Hematopoietic multipotent progenitor cell treated with erythropoietin and hydrocortisone succinate and interleukin-3 and kit ligand, for 17 days (in vitro differentiated cells): ENCODE measurements at regions not wholly inside any gene's neighbourhood (a gene's known extent, or its start where the extent isn't known, plus 50 kb on each side); places are given as distances from the start of the nearest gene placed in this dataset.
"Not testable (repeated sequence)": the region's sequence is repeated elsewhere in the genome, so short reads cannot be mapped to it uniquely, and the experiment has no call there.

Experiments used
- DNase-seq: peaks from one replicate; pipeline ENCODE4 v3.0.0-alpha.2; 2015; ENCODE audit warnings: low spot score

- DNase-seq: no peak
Observed at GRCh38 chr3:102686792-102687191, 252.0 kb downstream of the ZPLD1 start.

- no peak for DNase-seq
Observed at GRCh38 chr3:102687851-102688555, 253.2 kb downstream of the ZPLD1 start.

- DNase-seq: no peak
Observed at GRCh38 chr3:102688556-102688930, 253.7 kb downstream of the ZPLD1 start.

DNA sequence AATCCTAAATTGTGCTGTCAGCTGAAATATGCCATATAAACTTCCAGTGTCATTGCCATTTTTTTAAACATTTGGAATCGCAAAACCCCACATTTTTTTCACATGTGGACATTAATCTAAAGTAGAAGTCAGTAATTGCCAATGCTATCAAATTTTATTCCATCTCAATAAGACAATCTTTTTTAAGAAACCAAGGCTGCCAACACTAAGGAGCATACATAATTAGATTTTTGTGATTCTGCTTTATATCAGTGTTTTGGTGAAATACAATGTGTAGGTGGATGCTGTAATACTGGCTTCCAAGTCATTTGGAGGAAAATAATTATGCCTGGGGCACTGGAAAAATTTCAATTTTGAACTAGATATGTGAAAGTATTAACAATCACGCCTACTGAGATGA, 256.7 kb downstream of the ZPLD1 start:
- no peak for DNase-seq

DNA sequence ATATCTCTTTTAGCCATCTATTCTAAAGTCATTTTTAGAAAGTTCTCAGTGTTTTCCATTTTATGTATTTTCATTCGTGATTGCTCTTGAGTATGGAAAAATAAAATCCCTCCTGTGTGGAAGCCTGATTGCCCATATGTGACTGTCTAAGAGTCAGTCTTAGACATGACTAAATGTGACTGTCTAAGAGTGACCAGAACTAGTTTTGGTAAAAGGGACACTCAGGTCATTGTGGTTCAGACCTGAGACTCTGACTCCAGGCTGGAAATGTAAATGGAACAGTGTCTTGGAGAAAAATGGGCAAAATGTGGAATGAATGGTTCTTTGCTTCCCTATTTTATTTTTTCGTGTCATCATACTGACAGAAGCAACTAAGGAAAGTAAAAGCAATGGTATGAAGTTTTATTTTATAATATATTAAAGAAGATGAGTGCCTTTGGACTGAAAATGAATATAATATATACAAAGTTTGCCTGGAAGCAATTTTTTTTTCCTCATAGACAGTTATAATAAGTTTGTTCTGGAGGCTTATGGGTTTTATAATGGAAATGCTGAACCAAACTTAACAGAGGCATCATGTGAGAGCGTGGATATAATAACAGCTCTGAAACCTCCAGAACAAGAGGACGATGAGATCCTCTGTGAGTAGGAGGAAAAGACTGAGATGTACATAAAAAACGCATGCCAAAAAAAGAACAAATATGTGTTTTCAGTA, 264.4 kb downstream of the ZPLD1 start:
- no peak for DNase-seq

GRCh38 chr3:102699819-102700140, 265.0 kb downstream of the ZPLD1 start:
- DNase-seq: no peak

DNA sequence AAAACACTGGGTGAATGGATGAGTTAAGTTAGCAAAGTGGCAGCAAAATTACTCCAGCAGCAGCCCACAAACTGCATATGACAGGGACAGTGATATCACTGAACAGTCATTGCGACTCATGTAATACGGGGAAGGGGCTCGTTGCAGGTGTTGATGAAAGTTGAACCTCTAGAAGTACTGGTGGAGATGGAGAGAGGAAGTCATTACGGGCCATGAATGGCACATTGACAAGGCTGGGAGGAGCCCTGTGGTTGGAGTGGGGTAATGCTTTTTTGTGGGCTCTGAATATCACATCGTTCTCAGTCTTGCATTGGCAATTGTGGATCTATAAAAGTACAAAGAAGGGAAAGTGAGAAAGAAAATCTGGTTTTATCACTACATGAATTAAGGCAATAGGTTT, 278.1 kb downstream of the ZPLD1 start:
- DNase-seq: no peak

- no peak for DNase-seq
Observed at GRCh38 chr3:102714567-102714966, 279.8 kb downstream of the ZPLD1 start.

DNA sequence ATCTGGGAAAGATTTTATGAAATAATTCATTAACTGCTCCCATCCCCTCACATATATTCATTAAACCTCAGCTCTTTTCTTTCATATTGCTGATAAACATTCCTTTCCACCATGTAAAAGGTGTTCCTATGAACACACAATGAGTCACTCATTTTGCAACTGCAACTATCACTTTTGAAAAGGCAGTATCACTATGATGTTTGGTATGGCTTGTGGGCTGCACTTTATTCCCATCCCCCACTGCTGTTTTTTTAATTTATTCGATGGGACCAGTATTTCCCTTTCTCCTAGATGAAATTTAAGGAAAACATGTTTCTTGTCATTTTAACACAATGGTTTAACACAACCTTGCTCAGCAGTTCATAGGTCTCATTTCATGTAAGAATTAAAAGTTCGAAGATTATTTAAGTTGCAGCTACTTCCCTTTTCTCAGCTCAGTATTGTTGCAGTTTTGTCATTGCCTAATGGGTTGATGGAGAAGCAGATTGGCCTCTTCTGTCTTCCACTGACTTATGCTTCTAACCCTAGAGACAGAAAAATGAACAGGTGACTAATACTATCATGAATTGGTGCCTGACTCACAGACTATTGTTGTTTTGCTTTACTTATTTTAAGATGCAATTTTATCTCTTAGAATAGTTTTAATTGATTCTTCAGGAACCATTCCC, 280.3 kb downstream of the ZPLD1 start:
- no peak for DNase-seq

DNA sequence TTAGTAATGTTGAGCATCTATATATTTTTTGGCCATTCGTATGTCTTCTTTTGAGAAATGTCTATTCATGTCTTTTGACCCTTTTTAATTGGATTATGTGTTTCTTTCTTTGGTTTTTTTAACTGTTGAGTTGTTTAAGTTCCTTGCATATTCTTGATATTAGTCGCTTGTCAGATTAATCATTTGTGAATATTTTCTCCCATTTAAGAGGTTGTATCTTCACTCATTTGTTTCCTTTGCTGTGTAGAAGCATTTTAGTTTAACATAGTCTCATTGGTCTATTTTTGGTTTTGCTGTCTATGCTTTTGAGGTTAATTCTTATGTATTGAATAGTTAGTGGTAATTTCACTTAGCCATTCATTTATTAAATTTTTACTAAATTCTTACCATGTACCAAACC, 283.8 kb downstream of the ZPLD1 start:
- no peak for DNase-seq

DNA sequence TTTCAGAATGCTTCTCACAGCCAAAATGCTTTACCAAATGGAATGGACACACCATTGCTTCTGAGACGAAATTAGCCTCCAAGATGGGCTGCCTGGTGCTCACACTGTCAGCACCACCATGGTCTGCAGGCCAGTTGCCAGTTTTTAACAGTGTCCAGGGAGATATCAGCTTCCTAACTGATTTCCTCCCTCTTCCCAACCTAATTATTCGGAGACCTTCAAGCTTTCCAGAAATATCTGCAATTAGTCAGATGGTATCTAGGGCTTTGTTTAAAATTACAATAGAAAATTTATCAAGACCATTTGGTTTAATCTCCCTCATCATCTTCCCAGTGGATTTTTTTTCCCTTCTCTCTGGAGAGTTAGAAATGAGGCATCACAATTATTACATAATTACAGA, 287.5 kb downstream of the ZPLD1 start:
- no peak for DNase-seq

GRCh38 chr3:102727340-102727739, 292.5 kb downstream of the ZPLD1 start:
- DNase-seq: no peak

- not testable (repeated sequence) for DNase-seq
Observed at GRCh38 chr3:102732581-102732980, 297.8 kb downstream of the ZPLD1 start.

DNA sequence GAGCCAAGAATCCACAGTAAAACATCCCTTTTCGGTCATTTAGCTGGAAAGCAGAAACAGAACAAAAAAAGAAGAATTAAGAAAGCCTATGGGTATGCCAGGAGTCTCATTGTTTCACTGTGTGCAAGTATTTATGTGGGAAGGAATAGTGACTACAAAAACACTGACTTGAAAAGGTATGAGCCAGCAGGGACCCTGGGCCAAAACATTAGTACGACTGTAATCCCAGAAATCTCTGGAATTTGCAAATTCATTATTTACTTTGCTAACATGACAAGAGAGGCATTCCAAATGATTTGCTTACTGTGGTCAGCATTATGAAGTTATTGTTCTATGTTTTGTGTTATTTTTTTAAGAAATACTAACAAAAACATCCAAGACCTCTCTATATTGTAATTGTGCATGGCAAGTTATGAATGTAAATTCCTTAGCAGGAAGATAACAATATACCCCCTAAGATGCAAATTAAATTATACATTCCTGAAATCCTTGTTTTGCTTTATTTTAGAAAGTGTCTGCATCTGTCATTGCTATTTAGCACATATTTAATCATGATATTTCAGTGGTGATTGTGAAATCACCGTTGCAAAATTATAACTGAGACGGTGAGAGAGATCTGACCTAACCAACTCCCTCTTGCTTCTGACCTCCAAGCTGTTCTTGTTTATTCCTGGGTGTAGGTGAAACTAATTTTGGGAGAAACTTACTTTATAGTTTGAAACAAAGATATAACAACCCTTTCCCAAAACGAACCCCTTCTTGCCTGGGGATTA, 299.2 kb downstream of the ZPLD1 start:
- DNase-seq: no peak

GRCh38 chr3:102735311-102735710, 300.5 kb downstream of the ZPLD1 start:
- DNase-seq: no peak

DNA sequence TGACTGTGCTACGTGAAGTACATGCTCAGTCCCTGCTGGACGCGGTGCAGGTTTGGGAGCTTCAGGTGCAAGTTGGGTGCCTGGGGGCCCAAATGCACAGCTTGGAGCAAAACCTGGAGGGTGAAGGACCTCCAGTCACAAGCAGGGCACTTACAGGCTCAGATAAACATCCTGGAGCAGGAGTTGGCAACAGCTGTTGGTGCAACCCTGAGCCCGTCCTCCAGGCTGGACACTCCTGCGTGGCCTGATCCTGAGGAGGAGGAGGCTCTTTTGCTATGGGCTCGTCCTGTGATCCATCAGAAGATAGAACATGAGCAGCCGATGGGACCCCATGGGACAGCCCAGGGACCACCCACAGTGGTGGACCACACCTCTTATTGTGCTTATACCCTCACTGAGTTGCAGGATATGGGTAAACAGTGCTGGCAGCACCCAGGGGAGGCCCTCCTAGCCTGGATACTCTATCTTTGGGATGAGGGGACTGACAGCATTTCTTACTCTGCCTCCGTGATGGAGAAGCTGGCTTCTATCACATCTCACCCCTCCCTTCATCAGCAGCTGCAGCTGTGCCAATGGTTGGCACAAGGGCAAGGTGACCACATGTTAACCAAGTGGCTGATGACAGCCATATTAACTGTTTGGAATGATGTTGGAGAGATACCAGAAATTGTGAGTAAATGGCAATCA, 301.6 kb downstream of the ZPLD1 start:
- no peak for DNase-seq

GRCh38 chr3:102736975-102737304, 302.1 kb downstream of the ZPLD1 start:
- DNase-seq: no peak

- DNase-seq: no peak
Observed at GRCh38 chr3:102737353-102737752, 302.5 kb downstream of the ZPLD1 start.

DNA sequence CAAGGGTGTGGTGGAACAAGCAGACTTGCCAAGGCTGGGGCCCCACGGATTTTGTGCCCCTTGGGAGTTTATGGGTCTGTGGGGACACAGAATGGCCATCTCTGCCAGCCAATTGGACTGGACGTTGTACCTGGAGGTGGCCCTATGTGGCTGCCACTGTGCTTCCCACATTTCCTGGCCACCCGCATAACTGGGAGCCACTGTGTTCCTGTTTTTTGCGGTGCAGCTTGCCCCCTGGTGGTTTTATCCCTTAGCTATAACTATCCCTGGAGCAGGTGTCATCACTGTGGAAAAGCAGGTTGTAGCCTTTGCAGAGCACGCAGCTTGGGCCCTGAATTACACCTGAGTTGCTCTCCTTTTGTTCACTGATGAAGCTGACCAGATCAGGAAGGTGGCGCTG, 306.3 kb downstream of the ZPLD1 start:
- DNase-seq: no peak

- DNase-seq: no peak
Observed at GRCh38 chr3:102741694-102742093, 306.9 kb downstream of the ZPLD1 start.

GRCh38 chr3:102745881-102746280, 311.1 kb downstream of the ZPLD1 start:
- DNase-seq: no peak

DNA sequence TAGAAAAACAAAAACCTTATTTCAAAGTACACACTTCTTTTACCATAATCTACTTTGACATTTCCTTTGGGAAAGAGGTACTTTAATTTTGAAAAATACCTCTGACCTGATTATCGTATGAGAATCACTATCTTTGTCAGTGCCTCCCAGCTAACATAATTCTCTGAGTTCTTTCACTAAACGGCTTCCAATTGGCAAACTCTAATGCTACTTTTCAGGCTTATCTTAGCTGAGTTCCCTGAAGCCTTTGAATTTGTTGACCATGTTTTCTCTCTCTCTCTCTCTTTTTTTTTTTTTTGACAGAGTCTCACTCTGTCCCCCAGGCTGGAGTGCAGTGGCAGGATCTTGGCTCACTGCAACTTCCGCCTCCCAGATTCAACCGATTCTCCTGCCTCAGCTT, 312.8 kb downstream of the ZPLD1 start:
- DNase-seq: no peak
